ENCODE measurements at regions not wholly inside any gene's neighbourhood (a gene's known extent, or its start where the extent isn't known, plus 50 kb on each side); places are given as distances from the start of the nearest gene placed in this dataset.

DNA sequence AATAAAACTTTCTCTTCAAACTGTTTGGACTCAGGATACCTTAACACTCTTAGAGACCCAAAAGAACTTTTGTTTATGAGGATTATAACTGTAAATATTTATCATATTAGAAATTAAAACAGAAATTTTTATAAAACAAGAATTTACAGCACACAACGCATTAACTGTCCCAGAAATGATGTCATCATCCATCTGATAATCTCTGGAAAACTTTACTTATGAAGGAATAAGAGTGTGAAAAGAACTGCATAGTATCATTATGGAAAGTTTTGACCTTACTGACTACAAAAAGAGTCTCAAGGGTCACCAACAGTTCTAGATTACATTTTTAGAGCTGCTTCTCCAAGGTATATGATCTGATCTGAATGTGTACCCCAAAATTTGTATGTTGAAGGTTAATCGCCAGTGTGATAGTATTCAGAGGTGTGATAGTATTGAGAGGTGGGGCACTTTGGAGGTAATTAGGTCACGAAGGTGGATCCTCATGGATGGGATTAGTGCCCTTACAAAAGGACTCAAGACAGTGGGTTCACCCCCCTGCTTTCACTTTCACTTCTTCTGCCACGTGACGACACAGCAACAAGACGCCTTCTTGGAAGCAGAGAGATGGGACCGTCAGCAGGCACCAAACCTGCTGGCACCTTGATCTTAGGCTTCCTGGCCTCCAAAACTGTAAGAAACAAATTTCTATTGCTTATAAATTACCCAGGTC lies 95.7 kb upstream of the NR5A2 start:
- Histone ChIP-seq H3K36me3 (no peaks in the 10 kb centered on the region), H3K27ac (no peak overlapping the region), H3K27me3 (ENCODE audit: insufficient read depth, low read depth, severe bottlenecking) (no peaks in the 10 kb centered on the region), H3K4me3 (ENCODE audit: low read depth, low read length) (no peak overlapping the region), H3K9me3 (ENCODE audit: severe bottlenecking) (peaks cover 2% of the 10 kb centered on the region)
- no peak for DNase-seq
- TF ChIP-seq, protein P1, sequence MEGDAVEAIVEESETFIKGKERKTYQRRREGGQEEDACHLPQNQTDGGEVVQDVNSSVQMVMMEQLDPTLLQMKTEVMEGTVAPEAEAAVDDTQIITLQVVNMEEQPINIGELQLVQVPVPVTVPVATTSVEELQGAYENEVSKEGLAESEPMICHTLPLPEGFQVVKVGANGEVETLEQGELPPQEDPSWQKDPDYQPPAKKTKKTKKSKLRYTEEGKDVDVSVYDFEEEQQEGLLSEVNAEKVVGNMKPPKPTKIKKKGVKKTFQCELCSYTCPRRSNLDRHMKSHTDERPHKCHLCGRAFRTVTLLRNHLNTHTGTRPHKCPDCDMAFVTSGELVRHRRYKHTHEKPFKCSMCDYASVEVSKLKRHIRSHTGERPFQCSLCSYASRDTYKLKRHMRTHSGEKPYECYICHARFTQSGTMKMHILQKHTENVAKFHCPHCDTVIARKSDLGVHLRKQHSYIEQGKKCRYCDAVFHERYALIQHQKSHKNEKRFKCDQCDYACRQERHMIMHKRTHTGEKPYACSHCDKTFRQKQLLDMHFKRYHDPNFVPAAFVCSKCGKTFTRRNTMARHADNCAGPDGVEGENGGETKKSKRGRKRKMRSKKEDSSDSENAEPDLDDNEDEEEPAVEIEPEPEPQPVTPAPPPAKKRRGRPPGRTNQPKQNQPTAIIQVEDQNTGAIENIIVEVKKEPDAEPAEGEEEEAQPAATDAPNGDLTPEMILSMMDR (IDR thresholded peaks at IDR 0.05; ENCODE audit: low read depth, low read length), result no peak

DNA sequence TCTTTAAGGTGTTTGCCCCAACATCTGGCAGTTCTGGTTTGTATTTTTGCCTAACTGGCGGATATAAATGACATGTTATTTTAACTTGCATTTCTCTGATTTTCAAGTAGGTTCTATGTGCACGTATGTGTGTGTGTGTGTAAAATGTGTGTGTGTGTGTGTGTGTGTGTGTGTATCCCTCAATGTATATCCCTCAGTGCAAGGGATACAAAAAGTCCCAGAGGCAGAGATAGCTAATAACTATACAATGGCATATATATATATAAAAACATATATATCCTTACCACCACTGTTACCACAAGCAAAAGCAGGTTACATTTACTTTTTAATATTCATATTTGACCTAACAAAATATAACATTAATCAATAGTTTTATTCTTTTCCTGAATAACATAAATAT lies 95.0 kb upstream of the NR5A2 start:
- no peak overlapping the region for H3K4me3 ChIP-seq (ENCODE audit: low read depth, low read length)
- H3K27ac ChIP-seq, result no peak overlapping the region
- TF ChIP-seq, protein P1 (IDR thresholded peaks at IDR 0.05; ENCODE audit: low read depth, low read length), result no peak

DNA sequence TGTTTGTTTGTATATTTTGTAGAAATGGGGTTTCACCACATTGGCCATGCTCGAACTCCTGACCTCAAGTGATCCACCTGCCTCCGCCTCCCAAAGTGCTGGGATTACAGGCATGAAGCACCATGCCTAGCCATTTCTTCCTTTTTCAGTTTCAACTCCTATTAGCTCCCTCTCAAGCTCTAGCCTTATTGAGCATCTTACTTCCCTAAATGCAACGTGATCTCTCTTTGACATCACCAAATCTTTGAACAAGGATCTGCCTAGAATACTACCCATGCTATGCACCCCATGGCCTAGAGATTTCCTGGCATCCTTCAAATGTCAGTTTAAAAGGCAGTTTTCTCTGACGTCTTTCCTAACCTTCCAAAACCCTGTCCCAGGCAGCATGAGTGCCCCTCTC lies 91.1 kb upstream of the NR5A2 start:
- H3K27me3 ChIP-seq (ENCODE audit: insufficient read depth, low read depth, severe bottlenecking), result no peaks in the 10 kb centered on the region
- DNase-seq, result no peak
- H3K27ac ChIP-seq, result no peak overlapping the region
- H3K4me3 ChIP-seq (ENCODE audit: low read depth, low read length), result no peak overlapping the region
- H3K9me3 ChIP-seq (ENCODE audit: severe bottlenecking), result no peaks in the 10 kb centered on the region
- no peaks in the 10 kb centered on the region for H3K36me3 ChIP-seq
- TF ChIP-seq, protein P1 (IDR thresholded peaks at IDR 0.05; ENCODE audit: low read depth, low read length), result no peak

More for the DNA sequence above, 95.0 kb upstream of the NR5A2 start:
- H3K9me3 ChIP-seq (ENCODE audit: severe bottlenecking), result peaks cover 2% of the 10 kb centered on the region
- H3K36me3 ChIP-seq, result no peaks in the 10 kb centered on the region
- no peak for DNase-seq
- H3K27me3 ChIP-seq (ENCODE audit: insufficient read depth, low read depth, severe bottlenecking), result no peaks in the 10 kb centered on the region

DNA sequence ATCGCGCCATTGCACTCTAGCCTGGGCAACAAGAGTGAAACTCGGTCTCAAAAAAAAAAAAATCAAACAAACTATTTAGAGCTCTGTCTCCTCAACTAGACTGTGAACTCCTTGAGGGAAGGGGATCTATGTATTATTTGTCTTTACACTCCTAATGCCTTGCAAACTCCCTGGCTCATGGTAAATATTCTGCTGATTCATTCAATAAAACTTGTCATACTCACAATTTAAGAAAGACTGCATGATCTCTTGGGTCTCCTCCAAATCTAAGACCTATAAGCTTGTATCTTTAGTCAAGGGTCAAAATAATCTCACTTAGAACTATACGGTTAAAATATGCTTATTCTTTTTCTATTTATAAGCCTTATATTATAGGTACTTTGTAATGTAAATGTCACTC lies 90.3 kb upstream of the NR5A2 start:
- Histone ChIP-seq H3K27me3 (ENCODE audit: insufficient read depth, low read depth, severe bottlenecking) (no peaks in the 10 kb centered on the region), H3K36me3 (no peaks in the 10 kb centered on the region), H3K4me3 (ENCODE audit: low read depth, low read length) (no peak overlapping the region), H3K27ac (no peak overlapping the region), H3K9me3 (ENCODE audit: severe bottlenecking) (no peaks in the 10 kb centered on the region)
- DNase-seq, result no peak
- TF ChIP-seq, protein P1 (IDR thresholded peaks at IDR 0.05; ENCODE audit: low read depth, low read length), result no peak

DNA sequence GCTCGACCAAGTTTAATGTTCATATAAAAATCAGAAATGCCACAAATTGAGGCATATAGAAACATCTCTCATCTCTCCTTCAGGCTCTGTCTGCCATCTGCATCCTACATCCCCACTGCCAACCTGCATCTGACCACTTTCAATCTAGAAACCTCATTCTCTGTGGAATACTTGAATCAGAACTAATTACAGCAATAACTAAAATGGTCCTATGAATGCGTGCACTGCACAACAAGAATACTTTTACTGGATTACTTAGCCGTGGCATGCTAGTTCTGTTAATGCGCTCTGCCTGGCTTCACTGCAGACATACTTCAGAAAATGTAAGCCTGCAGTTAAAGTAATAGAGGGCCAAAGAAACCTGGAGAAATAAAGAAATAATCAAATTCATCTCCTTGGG lies 89.8 kb upstream of the NR5A2 start:
- no peak for DNase-seq
- TF ChIP-seq, protein P1 (IDR thresholded peaks at IDR 0.05; ENCODE audit: low read depth, low read length), result no peak

DNA sequence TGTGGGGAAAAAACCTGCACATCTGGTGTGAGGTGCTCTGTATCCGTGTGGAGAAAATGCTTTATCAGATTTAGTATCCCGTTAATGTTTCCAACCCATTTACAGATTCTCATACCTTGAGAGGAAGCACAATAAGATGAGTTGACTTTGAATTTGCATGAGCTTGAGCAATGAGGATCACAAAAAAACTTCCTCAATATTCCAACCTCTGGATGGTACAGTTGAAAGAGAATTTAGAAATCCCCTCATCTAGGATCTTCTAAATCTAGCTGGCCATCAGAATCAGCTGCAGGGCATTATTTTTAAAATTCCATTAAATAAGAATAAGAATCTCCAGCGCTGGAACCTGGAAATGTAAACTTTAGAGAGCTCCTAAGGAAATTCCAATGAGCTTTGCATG lies 82.5 kb upstream of the NR5A2 start:
- Histone ChIP-seq H3K36me3 (no peaks in the 10 kb centered on the region), H3K9me3 (ENCODE audit: severe bottlenecking) (peaks cover 2% of the 10 kb centered on the region), H3K27ac (no peak overlapping the region), H3K4me3 (ENCODE audit: low read depth, low read length) (no peak overlapping the region), H3K27me3 (ENCODE audit: insufficient read depth, low read depth, severe bottlenecking) (no peaks in the 10 kb centered on the region)
- TF ChIP-seq, protein P1 (IDR thresholded peaks at IDR 0.05; ENCODE audit: low read depth, low read length), result no peak
- DNase-seq, result no peak

More for the DNA sequence above, 89.8 kb upstream of the NR5A2 start:
- Histone ChIP-seq H3K27ac (no peak overlapping the region), H3K9me3 (ENCODE audit: severe bottlenecking) (no peaks in the 10 kb centered on the region), H3K27me3 (ENCODE audit: insufficient read depth, low read depth, severe bottlenecking) (no peaks in the 10 kb centered on the region), H3K36me3 (no peaks in the 10 kb centered on the region), H3K4me3 (ENCODE audit: low read depth, low read length) (no peak overlapping the region)
